ENCODE measurements at regions not wholly inside any gene's neighbourhood (a gene's known extent, or its start where the extent isn't known, plus 50 kb on each side); places are given as distances from the start of the nearest gene placed in this dataset.

DNA sequence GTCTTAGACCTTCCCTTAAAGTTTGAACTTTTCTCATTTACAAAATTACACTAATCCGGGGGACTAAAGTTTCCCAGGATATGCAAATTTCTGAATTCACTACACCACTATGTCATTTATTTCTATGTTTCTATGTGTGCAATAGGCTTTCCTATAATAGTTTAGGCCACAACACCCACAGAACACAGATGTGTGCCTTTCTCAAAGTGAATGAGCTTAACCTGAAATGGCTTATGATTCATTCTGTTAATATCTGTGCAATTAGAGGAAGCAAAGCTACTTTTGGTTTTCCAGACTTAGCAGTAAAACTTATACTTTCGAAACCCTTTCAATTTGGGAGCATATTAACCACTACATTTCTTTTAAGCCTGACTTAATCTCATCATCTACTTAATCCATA, 748.1 kb downstream of the GBE1 start:
- TF ChIP-seq, protein P1, sequence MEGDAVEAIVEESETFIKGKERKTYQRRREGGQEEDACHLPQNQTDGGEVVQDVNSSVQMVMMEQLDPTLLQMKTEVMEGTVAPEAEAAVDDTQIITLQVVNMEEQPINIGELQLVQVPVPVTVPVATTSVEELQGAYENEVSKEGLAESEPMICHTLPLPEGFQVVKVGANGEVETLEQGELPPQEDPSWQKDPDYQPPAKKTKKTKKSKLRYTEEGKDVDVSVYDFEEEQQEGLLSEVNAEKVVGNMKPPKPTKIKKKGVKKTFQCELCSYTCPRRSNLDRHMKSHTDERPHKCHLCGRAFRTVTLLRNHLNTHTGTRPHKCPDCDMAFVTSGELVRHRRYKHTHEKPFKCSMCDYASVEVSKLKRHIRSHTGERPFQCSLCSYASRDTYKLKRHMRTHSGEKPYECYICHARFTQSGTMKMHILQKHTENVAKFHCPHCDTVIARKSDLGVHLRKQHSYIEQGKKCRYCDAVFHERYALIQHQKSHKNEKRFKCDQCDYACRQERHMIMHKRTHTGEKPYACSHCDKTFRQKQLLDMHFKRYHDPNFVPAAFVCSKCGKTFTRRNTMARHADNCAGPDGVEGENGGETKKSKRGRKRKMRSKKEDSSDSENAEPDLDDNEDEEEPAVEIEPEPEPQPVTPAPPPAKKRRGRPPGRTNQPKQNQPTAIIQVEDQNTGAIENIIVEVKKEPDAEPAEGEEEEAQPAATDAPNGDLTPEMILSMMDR (IDR thresholded peaks at IDR 0.05): no peak
- no peak for TF ChIP-seq POLR2A (IDR thresholded peaks at IDR 0.05)
